ENCODE measurements at regions not wholly inside any gene's neighbourhood (a gene's known extent, or its start where the extent isn't known, plus 50 kb on each side); places are given as distances from the start of the nearest gene placed in this dataset.

- intact Hi-C loops (cut with micrococcal nuclease) = no loop called here
Observed at GRCh38 chr1:79777481-79778219, 771.1 kb upstream of the ADGRL4 start.

DNA sequence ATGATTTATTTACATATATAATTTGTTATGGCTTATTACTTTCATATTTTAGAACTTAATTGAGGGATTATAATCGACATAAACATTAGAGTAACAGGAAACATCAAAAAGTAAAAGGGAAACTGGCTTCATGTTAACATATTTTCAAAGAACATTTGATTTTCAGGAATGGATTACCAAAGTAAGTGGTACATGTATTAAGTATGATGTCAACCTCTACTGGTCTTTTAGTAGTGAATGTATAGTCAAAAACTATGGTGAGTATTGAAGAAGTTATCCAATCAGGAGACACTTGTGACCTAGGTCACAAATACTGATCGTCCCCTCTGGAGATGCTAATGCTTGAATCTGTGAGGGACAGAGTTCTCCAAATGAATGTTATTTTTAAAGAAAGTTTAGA lies 768.9 kb upstream of the ADGRL4 start:
- intact Hi-C loops (cut with micrococcal nuclease) = no loop called here
- DNase-seq = no peak
- no peak for ATAC-seq

More at GRCh38 chr1:79777481-79778219, 771.1 kb upstream of the ADGRL4 start:
- no peak for DNase-seq
- ATAC-seq = no peak

DNA sequence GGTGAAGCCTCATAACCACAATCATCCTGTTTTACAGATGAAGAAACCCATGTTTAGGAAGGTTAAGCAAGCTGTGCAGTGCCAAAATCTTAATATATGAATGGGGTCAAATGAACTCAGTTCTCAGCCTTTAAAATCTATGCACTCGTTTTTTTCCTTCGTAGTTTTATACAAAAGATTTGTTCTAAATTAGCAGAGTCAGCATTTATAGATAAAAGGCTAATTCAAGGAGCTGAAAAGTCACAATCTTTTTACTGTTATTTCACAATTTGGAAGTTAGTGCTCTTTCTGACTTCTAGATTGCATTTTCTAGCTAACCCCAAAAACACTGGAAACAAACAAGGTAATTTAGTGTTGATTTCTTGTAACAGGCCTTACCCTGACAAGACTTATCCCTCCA lies 766.9 kb upstream of the ADGRL4 start:
- intact Hi-C loops (cut with micrococcal nuclease) = no loop called here
- DNase-seq (no peak), ATAC-seq (no peak)

DNA sequence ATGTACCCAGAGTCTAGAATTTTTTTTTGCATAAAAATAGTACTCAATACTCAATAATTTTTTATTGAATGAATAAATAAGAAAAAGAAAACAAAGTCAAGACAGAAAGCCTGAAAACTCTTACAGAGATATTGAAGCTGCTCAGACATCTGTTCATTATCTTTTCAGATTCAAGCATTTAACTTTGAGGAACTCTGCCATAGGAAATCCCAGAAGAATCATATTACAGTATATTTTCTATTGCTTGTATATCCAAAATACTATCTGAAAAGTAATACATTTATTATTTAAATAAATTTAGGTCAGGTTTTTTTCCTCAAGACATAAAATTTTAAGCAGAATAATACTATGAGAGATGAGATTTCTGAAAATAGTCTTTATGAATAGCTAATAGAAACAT lies 755.9 kb upstream of the ADGRL4 start:
- ATAC-seq = no peak
- DNase-seq = no peak
- intact Hi-C loops (cut with micrococcal nuclease) = no loop called here

GRCh38 chr1:79760531-79760930 lies 754.0 kb upstream of the ADGRL4 start:
- intact Hi-C loops (cut with micrococcal nuclease) = no loop called here
- ATAC-seq (no peak), DNase-seq (no peak)

DNA sequence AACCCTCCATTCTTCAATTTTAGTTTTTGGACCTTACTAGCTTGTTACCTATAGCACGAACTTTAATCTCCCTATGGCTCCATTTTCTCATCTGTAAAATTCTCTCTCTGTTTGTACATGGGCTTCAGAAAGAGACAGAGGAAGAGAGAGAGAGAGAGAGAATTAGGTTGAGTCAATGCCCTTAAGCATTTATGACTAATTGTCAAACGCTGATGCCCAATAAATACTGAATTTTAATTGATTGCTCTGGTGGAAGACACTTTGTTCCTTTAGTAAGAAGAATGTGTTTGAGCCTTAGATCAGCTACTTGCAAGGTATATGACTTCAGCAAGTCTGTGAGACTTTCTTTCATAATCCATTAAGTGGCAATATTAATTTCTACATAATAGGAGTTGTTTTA lies 743.1 kb upstream of the ADGRL4 start:
- ATAC-seq = no peak
- intact Hi-C loops (cut with micrococcal nuclease) = no loop called here

GRCh38 chr1:79745929-79746328 lies 739.4 kb upstream of the ADGRL4 start:
- intact Hi-C loops (cut with micrococcal nuclease) = no loop called here
- no peak for ATAC-seq
- no peak for DNase-seq

More for the DNA sequence above, 743.1 kb upstream of the ADGRL4 start:
- DNase-seq = no peak

- intact Hi-C loops (cut with micrococcal nuclease) = no loop called here
- DNase-seq = no peak
- no peak for ATAC-seq
Observed at GRCh38 chr1:79744746-79745145, 738.2 kb upstream of the ADGRL4 start.

GRCh38 chr1:79741720-79742421 lies 735.3 kb upstream of the ADGRL4 start:
- DNase-seq (no peak), ATAC-seq (no peak)
- intact Hi-C loops (cut with micrococcal nuclease) = no loop called here

GRCh38 chr1:79738101-79738500 lies 731.6 kb upstream of the ADGRL4 start:
- intact Hi-C loops (cut with micrococcal nuclease) = no loop called here
- DNase-seq (no peak), ATAC-seq (no peak)

DNA sequence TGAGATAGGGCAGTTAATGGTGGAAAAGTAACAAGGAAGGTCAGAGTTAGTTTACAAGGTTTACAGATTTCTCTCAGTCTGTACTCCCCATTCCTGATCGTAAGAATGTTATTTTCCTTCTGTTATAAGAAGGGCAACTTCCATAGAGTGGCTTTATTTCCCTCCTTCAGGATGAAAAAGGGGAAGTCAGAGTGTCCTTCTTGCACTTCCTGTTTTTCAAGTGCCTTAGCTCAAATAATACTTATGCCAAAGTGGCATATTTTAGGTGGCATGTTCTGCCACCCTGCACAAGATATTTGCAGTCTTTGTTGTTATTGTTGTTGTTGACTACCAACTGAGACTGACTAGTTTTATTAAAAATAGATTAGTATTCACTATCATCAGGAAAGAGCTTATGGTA lies 730.7 kb upstream of the ADGRL4 start:
- intact Hi-C loops (cut with micrococcal nuclease) = no loop called here
- no peak for ATAC-seq
- DNase-seq = no peak

GRCh38 chr1:79732950-79733349 lies 726.4 kb upstream of the ADGRL4 start:
- no peak for DNase-seq
- intact Hi-C loops (cut with micrococcal nuclease) = no loop called here
- no peak for ATAC-seq

DNA sequence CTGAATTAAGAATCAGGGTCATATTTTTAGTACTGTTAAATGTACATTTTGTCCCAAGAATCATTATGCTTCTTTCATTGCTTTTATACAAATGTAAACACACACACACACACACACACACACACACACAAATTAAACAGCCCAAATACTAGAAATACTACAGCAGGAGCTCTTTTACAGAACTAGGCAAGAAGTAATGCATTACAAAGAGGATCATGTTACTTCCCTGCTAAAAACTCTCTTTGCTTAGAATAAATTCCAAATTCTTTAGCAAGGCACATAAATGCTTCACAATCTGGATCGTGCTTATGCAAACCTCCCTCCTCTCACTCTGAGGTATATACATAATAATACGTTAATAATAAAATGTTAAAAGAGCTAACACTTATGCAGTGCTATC lies 720.4 kb upstream of the ADGRL4 start:
- ATAC-seq (no peak), DNase-seq (no peak)
- intact Hi-C loops (cut with micrococcal nuclease) = no loop called here

DNA sequence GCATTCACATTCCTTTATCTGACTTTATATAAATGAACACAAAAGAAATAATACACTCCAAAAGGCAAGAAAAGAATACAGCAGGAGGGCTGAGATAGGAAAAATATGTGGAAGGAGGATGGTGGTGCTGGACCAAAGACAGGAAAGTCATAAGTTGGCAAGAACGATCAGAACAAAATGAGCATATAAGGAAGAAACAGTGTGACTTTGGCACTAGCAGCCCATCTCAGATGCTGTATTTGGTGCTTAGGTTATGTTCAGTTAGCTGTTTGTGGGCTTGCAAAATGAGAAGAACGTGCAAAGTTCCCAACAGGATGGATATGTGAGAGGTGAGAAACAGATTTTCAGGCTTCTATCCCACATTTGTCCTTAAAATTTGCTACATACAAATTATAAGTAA lies 719.8 kb upstream of the ADGRL4 start:
- ATAC-seq (no peak), DNase-seq (no peak)
- intact Hi-C loops (cut with micrococcal nuclease) = no loop called here

DNA sequence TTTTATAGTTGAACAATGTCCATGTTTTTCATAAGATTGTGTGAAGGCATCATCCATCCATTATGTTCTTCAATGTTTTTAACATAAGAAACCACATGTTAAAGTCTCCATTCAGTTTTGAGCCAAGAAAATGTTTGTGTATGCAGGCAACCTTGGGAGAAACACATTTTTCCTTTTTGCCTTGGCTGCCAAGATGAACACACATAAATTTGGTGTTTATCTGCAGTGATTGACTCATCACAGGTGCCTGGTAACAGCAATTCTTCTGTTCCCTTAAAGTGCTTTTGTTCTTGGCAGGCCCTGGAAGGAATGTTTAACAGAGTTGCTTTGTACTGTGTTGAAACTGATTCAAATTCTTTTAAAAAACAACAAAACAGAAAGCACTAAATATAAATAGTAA lies 709.9 kb upstream of the ADGRL4 start:
- intact Hi-C loops (cut with micrococcal nuclease) = no loop called here
- no peak for ATAC-seq

DNA sequence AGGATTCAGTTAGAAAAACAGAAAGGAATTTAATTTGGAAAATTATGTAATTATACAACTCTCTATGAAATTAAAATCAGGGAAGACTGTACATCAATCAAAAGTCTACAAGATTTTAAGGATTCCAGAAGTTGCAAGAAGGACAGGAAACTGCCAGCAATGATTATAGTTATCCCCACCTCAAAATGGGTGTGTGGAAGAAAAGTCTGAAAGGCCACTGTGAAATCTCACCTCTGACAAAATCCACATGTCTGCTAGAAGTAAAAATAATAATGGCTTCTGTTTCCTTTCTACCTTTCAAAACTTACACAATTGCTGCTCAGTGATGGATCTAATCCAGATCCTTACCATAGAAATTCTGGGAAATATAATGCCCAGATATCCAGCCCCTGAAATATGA lies 708.1 kb upstream of the ADGRL4 start:
- intact Hi-C loops (cut with micrococcal nuclease) = no loop called here
- no peak for DNase-seq
- ATAC-seq = no peak

More for the DNA sequence above, 709.9 kb upstream of the ADGRL4 start:
- no peak for DNase-seq

DNA sequence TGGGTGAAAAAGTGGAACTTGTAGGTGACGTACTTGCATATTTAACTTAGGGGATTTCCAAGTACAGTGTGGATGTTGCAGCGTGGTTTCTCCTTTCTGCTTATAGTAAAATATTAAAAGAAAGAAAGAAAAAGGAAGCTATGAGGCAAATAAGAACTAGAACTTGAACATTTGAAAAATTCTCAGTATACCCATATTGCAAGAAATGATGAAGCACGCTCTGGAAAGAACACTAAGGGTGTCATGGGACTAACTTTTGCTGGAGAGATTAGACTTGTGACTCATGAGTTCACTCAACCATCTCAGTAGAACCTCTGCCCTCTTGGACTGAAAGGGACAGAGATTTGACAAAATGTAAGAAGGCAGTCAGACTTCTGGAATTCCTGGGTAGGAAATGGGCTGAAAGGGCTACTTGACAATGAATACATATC lies 704.5 kb upstream of the ADGRL4 start:
- intact Hi-C loops (cut with micrococcal nuclease) = no loop called here
- no peak for ATAC-seq
- no peak for DNase-seq

DNA sequence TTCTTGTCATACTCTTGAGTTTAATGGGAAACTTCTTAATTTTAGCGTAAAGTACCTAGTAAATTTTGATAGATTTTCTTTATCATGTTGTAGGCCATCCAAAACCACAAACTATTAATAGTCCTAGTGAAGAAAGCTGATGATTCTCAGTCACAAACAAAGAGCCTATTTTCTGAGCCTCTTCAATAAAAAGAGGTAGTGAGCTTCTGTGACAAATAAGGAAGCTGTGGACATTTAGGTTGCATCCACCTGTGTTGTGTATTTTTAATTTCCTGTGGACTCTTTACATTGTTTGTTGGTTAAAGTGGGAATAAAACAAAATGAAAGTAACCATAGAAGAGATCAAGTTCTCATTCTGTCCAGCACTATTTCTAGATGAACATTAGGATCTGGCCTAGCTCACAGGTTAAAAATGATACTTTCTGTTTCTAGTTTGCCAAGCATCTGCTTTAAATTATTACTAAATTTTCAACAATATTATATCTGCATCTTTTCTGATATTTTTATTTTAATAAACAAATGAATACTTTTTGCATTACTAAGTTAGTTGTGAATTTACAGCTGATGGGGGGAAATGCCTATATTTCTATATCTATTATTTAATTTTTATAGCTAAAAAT lies 702.2 kb upstream of the ADGRL4 start:
- intact Hi-C loops (cut with micrococcal nuclease) = no loop called here
- ATAC-seq (no peak), DNase-seq (no peak)

- intact Hi-C loops (cut with micrococcal nuclease) = no loop called here
- DNase-seq (no peak), ATAC-seq (no peak)
Observed at GRCh38 chr1:79705218-79705617, 698.7 kb upstream of the ADGRL4 start.

- ATAC-seq (no peak), DNase-seq (no peak)
- intact Hi-C loops (cut with micrococcal nuclease) = no loop called here
Observed at GRCh38 chr1:79704067-79704466, 697.5 kb upstream of the ADGRL4 start.

All from left ventricle myocardium superior (tissue), 1 donor.